GM12892 (cell line): ENCODE measurements at regions not wholly inside any gene's neighbourhood (a gene's known extent, or its start where the extent isn't known, plus 50 kb on each side); places are given as distances from the start of the nearest gene placed in this dataset.

Experiments used
- POLR2A ChIP-seq: IDR thresholded peaks from 2 replicates; pipeline ENCODE4 v1.6.1; 2011; ENCODE audit warnings: low read depth, low read length, control low read depth
- POLR2AphosphoS5 ChIP-seq: IDR thresholded peaks from 2 replicates; pipeline ENCODE4 v1.6.1; 2011; ENCODE audit warnings: low read depth, low read length, control low read depth

- TF ChIP-seq POLR2AphosphoS5 (no peak), POLR2A (no peak)
Measured at GRCh38 chr10:91006001-91006751, 85.3 kb upstream of the ANKRD1 start.
